ENCODE measurements at regions not wholly inside any gene's neighbourhood (a gene's known extent, or its start where the extent isn't known, plus 50 kb on each side); places are given as distances from the start of the nearest gene placed in this dataset.

- TF ChIP-seq SIX1 (CRISPR knock-in tag; IDR thresholded peaks at IDR 0.05; ENCODE audit: borderline replicate concordance) (no peak), NFRKB (IDR thresholded peaks at IDR 0.05) (no peak), PLRG1 (conservative IDR thresholded peaks at IDR 0.05) (no peak), MEIS1 (CRISPR knock-in tag; IDR thresholded peaks at IDR 0.05; ENCODE audit: borderline replicate concordance) (no peak), MTF2 (CRISPR knock-in tag; IDR thresholded peaks at IDR 0.05; ENCODE audit: borderline replicate concordance) (no peak), DNMT1 (CRISPR knock-in tag; IDR thresholded peaks at IDR 0.05) (no peak), MED1 (CRISPR knock-in tag; IDR thresholded peaks at IDR 0.05) (no peak), ZNF430 (CRISPR knock-in tag; IDR thresholded peaks at IDR 0.05) (peak; percentile 3; the same call in 1 of the 2 replicates), ZNF34 (CRISPR knock-in tag; IDR thresholded peaks at IDR 0.05; ENCODE audit: borderline replicate concordance) (no peak), ZSCAN5A (CRISPR knock-in tag; IDR thresholded peaks at IDR 0.05; ENCODE audit: borderline replicate concordance) (0 out of 2 replicates have a peak, but pooled peaks have one; percentile 11), KLF13 (CRISPR knock-in tag; IDR thresholded peaks at IDR 0.05) (no peak), ATF7-NPFF (CRISPR knock-in tag; IDR thresholded peaks at IDR 0.05; ENCODE audit: low read depth) (0 out of 2 replicates have a peak, but pooled peaks have one; percentile 43), ZNF468 (CRISPR knock-in tag; IDR thresholded peaks at IDR 0.05) (peak; percentile 41; the same call in 1 of the 2 replicates), RXRB (CRISPR knock-in tag; IDR thresholded peaks at IDR 0.05; ENCODE audit: borderline replicate concordance) (no peak), DBP (CRISPR knock-in tag; IDR thresholded peaks at IDR 0.05; ENCODE audit: not compliant biosample characterization) (no peak), ZBTB8A (CRISPR knock-in tag; IDR thresholded peaks at IDR 0.05; ENCODE audit: borderline replicate concordance, low read depth) (no peak), ZNF275 (CRISPR knock-in tag; IDR thresholded peaks at IDR 0.05; ENCODE audit: borderline replicate concordance) (no peak), ZNF687 (CRISPR knock-in tag; IDR thresholded peaks at IDR 0.05) (peak; percentile 35; the same call in 1 of the 2 replicates), HNF1B (CRISPR knock-in tag; IDR thresholded peaks at IDR 0.05) (no peak), PPARG (CRISPR knock-in tag; conservative IDR thresholded peaks at IDR 0.05) (no peak)
Measured at GRCh38 chr17:77288115-77288619, 147.4 kb downstream of the SEC14L1 start (continued).

Data from HepG2 (cell line).